ENCODE measurements at regions not wholly inside any gene's neighbourhood (a gene's known extent, or its start where the extent isn't known, plus 50 kb on each side); places are given as distances from the start of the nearest gene placed in this dataset.

- TF ChIP-seq CSDC2 (CRISPR knock-in tag; IDR thresholded peaks at IDR 0.05) (no peak), ISL1 (CRISPR knock-in tag; IDR thresholded peaks at IDR 0.05) (no peak), GLIS3 (CRISPR knock-in tag; IDR thresholded peaks at IDR 0.05) (no peak), PATZ1 (CRISPR knock-in tag; IDR thresholded peaks at IDR 0.05; ENCODE audit: borderline replicate concordance) (no peak), TOX (CRISPR knock-in tag; IDR thresholded peaks at IDR 0.05; ENCODE audit: borderline replicate concordance) (no peak), RARB (CRISPR knock-in tag; IDR thresholded peaks at IDR 0.05) (no peak)
- TF ChIP-seq, protein P1, sequence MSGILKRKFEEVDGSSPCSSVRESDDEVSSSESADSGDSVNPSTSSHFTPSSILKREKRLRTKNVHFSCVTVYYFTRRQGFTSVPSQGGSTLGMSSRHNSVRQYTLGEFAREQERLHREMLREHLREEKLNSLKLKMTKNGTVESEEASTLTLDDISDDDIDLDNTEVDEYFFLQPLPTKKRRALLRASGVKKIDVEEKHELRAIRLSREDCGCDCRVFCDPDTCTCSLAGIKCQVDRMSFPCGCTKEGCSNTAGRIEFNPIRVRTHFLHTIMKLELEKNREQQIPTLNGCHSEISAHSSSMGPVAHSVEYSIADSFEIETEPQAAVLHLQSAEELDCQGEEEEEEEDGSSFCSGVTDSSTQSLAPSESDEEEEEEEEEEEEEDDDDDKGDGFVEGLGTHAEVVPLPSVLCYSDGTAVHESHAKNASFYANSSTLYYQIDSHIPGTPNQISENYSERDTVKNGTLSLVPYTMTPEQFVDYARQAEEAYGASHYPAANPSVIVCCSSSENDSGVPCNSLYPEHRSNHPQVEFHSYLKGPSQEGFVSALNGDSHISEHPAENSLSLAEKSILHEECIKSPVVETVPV (CRISPR knock-in tag; IDR thresholded peaks at IDR 0.05) = no peak
- TF ChIP-seq, protein P2, sequence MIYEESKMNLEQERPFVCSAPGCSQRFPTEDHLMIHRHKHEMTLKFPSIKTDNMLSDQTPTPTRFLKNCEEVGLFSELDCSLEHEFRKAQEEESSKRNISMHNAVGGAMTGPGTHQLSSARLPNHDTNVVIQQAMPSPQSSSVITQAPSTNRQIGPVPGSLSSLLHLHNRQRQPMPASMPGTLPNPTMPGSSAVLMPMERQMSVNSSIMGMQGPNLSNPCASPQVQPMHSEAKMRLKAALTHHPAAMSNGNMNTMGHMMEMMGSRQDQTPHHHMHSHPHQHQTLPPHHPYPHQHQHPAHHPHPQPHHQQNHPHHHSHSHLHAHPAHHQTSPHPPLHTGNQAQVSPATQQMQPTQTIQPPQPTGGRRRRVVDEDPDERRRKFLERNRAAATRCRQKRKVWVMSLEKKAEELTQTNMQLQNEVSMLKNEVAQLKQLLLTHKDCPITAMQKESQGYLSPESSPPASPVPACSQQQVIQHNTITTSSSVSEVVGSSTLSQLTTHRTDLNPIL (CRISPR knock-in tag; IDR thresholded peaks at IDR 0.05; ENCODE audit: low read depth) = no peak
These were observed 357.2 kb upstream of the SALL3 start for GRCh38 chr18:78622251-78622906.
